NCI-H1694 (cell line): ENCODE measurements at regions not wholly inside any gene's neighbourhood (a gene's known extent, or its start where the extent isn't known, plus 50 kb on each side); places are given as distances from the start of the nearest gene placed in this dataset.
"Not testable (repeated sequence)": the region's sequence is repeated elsewhere in the genome, so short reads cannot be mapped to it uniquely, and the experiment has no call there.

ENCODE experiments used
- DNase-seq: peaks from one replicate; lab custom pipeline; 2025; lab: John Stamatoyannopoulos, UW

DNA sequence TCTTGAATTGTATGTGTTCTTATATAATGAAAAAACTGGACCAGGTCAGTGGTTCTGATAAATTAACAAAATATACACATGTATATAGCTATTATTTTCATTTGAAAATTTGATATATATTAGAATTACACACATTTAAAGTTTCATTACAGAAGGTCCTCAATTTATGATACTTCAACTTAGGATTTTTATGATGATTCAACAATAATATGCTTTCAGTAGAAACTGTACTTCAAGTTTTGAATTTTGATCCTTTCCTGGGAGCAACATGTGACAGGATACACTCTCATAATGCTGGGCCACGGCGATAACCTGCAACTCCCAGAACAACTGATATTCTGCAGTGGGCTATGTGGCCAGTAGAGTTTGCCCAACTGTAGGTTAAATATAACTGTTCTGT, 344.7 kb downstream of the TAF11L14 start:
- no peak for DNase-seq

DNA sequence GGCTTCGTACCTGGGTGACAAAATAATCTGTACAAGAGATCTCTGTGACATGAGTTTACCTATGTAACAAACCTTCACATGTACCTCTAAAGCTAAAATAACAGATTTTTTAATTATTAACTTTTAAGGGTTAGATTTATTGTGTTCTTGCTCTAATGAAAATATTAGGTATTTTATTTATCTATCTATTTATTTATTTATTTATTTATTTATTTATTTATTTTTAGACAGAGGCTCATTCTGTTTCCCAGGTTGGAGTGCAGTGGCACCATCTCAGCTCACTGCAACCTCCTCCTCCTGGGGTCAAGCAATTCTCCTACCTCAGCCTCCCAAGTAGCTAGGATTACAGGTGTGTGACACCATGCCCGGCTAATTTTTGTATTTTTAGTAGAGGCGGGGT, 348.4 kb downstream of the TAF11L14 start:
- DNase-seq, result not testable (repeated sequence)

DNA sequence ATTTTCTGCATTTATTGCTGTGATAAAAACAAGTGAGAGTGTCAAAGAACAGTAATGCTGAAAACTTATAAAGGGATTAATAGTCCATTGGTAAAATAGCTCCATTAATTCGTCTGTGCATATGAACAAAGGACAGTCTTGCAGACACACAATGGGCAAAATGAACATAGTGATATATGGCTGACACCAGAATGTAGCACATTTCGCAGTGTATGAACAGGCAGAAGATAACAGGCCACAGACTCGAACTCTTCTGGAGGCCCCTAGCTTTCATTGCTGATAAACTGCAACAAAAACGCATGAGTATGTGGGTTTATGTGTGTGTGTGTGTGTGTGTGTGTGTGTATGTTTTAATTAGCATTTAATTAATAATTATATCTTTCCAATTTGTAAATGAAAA, 354.8 kb downstream of the TAF11L14 start:
- DNase-seq, result no peak

DNA sequence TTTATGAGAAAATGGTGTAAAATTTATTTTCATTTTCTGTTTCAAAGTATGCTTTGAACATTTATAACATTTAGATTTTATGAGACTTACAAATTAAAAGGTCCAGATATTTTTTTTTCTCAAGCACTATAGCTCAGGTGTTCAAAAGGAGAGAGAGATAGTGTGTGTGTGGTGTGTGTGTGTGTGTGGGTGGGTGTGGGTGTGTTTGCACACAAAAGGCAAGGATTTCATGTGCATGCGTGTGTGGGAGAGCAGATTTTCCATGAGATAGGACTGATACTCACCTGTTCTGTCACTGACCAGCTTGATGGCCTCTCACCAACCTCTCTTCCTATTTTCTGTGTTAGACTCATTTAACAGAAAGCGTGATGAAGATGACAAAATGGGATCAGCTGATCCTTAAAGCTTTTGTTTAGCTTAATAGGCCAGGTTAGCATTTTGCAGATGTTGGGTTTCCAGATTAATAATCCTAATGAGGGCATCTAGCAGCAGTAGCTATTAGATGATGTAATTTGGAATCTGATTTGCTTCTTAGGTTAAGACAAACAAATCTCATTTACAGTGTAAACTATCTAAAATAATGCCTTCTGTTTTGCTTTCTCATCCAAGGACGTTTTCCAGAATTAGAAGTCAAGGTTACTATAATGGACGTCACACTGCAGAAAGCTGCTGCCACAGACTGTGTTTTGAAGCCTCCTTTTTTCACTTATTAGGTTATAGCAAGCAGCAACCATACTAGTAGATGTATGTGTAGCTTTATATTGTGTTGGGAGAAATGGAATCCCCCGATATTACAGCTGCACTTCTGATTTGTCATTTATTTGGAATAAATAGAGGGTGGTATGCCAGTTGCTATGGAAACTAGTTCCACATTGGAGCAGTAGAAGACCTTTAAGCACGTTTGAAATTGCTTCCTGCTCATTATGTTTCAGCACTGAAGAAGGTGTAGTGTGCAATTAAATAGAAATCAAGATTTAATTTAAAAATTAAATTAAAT, 355.6 kb downstream of the TAF11L14 start:
- DNase-seq, result peak; percentile 23

DNA sequence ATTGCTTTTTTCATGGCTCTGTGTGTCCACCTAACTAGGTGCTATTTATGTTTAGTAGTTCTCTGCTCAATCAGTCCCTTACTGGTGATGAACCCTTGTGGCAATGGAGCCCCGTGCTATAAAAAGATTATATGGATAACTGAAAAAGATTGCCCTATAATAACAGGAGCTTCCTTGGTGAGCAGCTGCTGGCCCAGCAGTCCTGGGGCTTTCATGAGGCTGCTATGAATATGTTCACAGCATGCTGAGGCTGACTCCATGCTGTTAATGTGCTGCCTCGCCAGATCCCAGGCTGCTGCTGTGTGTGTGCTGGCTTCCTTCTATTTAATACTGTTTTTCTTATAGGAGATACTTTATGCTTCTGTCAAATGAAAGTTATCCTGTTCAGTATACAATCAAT, 357.5 kb downstream of the TAF11L14 start:
- peak; percentile 23 for DNase-seq

DNA sequence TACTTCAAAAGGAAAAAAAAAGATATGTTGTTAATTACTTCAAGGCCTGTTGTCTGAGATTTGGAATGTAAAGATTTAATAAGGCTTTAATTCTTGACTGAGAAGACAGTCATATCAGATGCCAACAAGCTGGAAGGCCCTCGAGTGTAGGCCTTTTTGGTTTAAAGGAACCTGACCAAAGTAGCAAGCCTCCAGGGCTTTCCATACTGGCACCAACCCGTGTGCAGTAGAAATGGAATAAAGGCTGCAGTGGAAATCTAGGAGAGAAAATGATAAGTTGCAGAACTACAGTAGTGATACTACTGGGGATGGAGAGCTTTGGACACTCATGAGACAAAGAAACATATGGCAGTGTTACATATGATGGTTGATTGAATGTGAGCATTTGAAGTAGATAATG, 358.0 kb downstream of the TAF11L14 start:
- no peak for DNase-seq

DNA sequence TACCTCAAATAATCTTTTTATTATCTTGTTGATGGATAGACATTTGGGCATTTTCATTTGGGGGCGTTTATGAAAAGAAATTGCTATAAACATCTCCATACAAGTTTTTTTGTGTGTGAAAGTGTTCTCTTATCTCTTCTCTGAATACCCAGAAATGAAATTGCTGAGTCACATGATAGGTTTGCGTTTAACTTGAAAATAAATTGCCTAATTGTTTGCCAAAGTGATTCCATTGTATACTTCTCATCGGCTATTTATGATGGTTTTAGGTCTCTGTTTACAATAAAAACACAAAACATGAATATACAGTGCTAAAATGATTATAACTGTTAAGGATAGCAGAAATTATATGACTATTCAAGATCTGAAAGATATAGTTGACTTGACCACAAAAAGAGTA, 361.7 kb downstream of the TAF11L14 start:
- DNase-seq, result no peak

DNA sequence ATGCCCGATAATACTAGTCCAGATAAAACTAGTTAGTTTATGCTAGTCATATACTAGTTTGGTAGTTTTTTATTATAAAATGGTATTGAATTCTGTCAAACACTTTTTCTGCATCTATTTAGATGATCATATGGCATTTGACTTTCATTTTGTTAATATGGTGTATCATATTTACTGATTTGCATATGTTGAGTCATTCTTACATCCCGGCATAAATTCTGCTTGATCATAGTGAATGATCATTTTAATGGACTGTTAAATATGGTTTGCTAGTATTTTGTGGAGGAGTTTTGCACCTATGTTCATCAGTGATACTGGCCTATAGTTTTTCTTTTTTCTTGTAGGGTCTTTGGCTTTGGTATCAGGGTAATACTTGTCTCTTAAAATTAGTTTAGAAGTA, 365.6 kb downstream of the TAF11L14 start:
- no peak for DNase-seq

DNA sequence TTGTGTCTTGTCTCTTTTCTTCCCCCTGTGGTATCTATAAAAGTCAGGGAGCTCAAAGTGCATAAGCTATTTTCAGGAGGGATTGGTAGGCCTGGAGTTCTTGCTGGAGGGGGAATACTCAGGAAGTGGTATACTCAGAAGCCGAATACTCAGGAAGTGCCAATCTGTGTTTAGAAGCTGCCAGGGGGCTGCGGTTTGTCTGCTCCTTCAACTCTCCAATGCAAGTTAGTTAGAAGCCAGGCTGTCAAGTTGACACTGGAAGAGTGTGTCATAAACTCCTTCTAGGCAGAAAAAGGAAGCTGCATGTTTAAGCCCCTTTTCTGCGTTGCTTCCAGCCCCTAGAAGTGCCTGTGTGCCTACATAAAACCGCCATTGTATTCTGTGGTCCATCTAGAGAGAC, 366.5 kb downstream of the TAF11L14 start:
- DNase-seq, result no peak

DNA sequence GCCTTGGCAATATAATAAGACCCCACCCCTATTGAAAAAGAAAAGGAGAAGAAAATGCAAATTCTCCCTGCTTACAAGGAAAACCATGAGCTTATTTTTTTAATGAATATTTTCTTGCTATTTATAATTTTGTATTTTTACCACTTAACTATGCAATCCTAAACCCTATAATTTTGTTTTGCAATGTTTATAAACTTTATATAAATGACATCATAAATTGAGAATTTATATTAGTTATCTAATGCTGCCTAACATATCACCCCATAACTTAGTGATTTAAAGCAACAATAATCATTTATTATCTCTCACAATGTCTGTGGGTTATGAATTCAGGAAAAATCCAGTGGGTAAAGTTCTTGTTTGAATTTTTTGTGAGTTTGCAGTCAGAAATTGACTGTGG, 369.1 kb downstream of the TAF11L14 start:
- DNase-seq, result no peak

DNA sequence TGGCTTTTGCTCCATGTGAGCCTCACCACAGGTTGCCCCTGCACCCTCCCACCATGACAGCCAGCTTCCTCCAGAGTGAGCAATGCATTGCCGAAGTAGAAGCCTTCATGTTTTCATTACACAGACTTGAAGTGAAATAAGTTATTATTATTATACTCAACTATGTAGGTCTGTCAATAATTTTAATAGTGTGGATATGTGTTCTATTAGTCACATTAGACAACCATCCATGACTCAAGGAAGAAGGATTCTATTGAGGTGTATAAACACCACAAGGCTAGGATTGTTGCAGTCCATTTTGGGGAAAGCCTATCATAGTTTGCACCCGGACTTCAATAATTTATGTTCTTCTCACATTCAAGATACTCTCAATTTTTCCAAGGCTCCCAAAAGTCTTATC, 369.5 kb downstream of the TAF11L14 start:
- no peak for DNase-seq

DNA sequence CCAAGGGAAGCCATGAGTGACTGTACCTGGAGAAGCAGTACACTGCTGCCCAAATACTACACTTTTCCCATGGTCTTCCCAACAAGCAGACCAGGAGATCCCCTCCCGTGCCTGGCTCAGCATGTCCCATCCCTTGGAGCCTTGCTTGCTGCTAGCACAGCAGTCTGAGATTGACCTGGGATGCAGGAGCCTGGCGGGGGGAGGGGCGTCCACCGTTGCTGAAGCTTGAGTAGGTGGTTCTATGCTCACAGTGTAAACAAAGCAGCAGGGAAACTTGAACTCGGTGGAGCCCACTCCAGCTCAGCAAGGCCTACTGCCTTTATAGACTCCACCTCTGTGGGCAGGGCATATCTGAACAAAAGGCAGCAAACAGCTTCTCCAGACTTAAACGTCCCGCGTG, 372.0 kb downstream of the TAF11L14 start:
- DNase-seq, result not testable (repeated sequence)

DNA sequence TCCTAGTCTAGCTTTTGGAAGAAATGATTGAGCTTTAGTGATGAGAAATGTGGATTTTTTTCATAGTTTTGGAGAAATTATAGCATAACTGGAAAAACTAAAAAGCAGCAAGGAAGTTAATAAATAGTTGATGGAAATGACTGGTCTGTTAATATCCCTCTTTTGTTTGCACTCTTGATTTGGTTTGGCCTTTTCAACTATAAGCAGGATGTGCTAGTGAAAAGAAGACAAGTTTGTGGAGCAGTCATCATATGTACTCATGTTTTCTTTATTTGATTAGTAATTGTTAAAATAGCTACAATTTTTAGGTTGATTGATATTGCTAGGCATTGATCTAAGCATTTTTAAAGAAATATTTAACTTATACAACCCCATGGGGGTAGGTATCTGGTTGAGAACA, 374.7 kb downstream of the TAF11L14 start:
- DNase-seq, result no peak

DNA sequence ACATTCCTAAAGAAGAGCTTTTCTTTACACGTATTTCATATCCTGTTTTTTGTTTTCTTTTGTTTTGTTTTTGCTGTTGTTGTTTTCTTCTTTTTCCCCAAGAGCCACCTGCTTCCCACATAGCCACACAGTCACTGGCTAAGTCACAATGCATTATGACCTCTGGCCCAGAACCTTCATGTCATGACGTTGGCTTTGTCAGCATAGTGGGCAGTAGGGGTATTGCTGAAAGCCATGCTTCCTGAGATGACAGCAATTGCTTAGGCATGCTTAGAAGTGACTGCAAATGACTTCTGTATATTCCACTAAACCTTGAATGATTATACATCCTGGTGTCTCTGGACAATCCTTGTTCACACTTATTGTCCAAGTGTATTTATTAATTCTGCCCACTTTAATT, 375.8 kb downstream of the TAF11L14 start:
- DNase-seq, result no peak

DNA sequence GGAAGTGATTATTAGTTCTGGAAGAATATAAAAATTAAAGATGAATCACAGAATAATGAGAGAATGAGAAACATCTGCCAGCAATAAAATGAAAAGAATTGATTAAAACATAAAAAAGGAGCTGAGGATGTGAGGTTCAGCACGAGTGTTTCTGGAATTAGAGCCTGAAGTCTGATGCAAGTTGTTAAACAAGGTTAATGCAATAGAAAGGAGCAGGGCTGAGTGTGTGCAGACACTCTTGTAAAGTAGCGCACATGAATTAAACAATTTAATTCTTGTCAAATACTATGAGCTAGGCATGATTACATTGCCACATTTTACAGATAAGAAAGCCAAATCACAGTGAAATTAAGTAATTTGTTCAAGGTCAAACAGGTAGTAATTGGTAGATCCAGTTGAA, 384.2 kb downstream of the TAF11L14 start:
- DNase-seq, result no peak

DNA sequence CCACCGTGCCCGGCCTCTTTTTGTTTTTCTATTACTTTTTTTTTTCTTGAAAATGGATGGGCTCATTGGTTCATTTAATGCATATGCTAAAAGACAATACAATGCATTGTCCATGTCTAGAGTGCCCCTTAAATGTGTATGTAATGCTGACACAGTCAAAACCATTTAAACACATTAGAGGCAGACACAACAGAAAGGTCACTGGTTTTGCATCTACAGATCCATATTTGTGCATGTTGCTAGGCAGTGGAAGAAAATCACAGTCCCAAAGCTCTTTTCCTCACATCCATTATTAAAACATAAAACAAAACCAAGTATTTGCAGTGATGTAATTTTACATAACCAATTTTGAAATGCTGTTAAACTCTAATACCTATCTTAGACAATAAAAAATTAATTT, 389.0 kb downstream of the TAF11L14 start:
- DNase-seq, result no peak

DNA sequence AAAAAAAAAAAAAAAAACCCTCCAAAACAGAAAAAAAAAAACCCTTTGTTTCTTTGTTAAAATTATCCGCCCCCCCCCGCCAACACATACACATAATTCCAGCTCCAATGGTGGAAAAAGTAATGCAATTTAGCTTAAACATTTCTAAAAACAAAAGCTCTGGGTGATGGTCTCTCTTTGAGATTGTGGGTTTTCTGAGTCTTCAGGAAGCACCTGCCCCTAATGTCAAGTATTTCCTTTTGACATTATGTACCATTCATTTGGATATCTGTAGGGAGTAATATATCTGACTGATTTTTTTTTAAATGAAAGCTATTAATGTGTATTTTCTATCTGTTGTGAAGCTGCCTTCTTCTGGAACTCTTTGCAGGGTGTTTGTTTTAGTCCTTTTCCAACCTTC, 389.7 kb downstream of the TAF11L14 start:
- no peak for DNase-seq

DNA sequence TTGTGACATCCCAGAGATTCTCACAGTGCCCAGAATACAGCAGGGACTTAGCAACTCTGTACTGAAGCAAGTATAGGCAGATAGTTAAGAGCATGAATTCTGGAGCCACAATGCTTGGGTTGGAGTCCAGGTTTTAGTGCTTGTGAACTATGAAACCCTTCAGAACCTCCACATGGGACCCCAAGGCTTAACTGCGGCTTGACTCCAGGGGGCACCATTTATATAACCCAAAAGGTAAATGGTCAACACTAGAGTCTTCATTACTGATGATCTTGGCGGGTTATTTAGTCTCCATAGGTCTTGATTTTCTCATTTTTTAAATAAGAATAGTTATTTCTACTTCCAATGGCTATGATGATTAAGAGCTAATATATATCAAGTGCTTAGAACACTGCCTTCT, 390.3 kb downstream of the TAF11L14 start:
- no peak for DNase-seq

DNA sequence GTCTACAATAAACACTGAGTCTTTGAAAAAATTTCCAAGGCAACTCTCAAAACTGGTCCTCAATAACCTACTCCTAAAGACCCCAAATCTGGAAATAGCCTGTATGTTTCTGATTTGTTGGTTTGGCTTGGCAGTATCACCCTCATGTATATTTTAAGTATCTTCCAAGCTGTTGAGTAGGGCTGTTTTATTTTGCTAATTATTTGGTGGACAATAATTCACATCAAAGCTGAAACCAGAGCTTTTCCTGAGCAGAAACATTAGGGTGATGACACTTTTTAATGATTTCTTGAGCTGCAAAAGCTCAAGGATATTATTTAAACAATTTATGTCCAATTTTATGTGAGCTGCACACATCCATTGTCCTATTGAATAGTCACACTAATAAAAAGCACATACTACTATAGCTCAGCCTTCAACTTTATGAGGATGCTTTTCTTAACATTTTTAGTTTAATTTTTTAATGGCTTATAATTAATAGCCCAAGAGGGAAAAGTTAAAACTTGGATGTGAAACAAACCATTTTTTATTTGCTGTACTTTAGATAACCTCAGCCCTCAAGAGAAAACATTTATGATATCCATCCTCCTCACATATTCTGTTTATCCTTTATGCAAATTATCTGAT, 393.1 kb downstream of the TAF11L14 start:
- no peak for DNase-seq

DNA sequence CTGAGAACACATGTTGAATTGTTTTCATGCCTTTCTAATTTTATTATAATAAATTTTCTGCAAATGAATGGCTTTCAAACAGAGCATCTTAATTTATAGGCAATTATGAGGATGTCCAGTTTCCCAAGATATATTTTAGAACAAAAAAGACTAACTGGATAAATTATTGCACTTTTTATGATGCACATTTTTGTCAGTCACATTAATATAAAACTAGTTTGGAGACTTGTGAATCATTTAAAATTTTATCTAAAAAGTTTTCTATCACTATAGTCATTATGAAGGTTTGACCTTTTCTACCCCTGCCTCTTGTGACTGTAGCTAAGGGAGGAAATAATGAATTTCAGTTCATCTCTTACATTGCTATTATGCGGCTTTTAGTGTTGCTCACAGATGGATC, 393.8 kb downstream of the TAF11L14 start:
- no peak for DNase-seq

DNA sequence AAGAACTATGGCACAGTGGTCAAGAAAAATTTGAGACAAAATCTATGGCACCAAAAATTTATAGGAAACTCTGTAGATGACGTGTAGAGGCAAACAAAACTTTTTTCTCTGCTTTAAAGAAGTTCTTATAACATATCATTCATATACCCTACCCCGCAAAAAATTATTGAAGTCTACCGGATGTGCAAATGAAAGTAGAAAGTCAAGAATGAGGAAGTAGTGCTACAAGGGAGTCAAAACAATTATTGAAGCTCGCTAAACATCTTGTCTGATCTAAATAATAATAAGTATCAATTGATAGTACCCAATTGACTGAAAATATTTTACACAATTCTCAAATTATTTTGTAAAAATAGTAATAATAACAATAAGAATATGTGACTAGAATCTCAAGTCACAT, 398.5 kb downstream of the TAF11L14 start:
- DNase-seq, result no peak

DNA sequence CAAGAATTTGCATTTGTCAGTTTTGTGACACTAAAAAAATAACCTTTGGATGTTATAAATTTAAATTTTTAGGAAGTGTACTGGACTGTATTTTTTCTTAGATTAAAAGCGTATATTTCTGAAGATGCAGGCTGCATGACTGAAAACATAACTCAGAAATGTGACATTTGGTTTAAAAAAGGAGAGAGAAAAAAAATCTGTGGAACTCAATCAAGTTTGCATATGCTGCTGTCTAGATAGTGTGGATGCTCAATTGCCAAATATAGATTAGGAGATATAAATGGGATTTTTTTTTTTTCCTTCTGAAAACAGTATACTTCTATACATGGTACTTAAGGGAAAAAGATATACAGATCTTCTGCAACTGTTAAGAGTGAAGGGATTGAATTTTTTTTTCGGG, 402.3 kb downstream of the TAF11L14 start:
- no peak for DNase-seq

DNA sequence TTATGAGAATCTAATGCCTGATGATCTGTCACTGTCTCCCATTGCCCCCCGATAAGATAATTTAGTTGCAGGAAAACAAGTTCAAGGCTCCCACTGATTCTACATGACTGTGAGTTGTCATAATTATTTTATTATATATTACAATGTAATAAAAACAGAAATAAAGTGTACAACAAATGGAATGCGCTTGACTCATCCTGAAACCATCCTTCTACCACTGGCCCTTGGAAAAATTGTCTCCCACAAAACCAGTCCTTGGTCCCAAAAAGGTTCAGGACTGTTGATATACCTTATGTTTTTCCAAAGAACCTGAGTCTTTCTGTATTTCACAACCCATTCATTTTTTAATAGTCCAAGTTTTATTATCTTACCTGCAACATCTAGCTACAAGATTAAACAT, 403.5 kb downstream of the TAF11L14 start:
- DNase-seq, result no peak

DNA sequence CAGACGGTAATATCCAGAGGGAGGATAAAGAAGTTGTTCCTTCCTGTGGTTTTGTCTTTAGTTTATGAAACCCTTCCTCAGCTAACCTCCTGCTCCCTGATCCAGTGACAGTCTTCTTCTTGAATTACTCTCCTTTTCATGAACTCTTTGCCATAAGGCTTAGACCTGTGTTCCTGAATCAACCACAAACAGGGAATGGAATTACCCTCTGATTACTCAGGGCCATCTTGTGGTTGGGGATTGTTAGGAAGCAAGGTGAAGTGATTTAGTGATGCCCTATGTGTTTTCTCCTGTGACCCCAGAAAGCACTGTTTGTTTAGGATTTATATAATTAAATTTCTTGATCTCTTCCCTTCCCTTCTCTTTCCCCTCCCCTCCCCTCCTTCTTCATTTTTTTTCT, 409.1 kb downstream of the TAF11L14 start:
- no peak for DNase-seq
